GM21423 (cell line): ENCODE measurements at regions not wholly inside any gene's neighbourhood (a gene's known extent, or its start where the extent isn't known, plus 50 kb on each side); places are given as distances from the start of the nearest gene placed in this dataset.
"Not testable (repeated sequence)": the region's sequence is repeated elsewhere in the genome, so short reads cannot be mapped to it uniquely, and the experiment has no call there.

ENCODE experiments used
- ATAC-seq: cut with Tn5 transposase; IDR thresholded peaks from one replicate; pipeline ENCODE4 v1.9.1; 2021; ENCODE audit warnings: mild to moderate bottlenecking, moderate library complexity; ENCODE audit not compliant: unreplicated experiment

DNA sequence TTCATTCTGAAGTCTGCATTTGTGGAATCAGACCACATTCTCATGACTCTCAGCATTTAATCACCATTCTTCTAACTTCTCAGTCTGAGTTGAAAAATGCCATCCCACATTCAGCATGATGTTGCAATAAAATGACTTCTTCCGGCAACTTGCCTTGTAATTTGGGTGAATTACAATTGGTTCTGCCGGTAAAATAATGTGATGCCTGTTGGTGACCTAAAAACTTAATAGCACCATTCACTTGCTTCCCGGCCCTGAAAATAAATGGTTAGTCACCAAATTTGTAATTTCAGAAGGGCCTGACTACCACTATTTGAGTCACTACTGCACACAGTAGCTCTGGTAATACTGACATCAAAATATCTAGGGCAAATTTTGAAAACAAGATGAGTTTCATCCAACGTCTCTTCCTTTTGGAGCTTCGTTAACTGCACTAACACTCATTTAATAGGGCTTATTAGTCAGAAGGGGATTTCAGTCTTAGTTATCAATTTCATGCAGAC is 637.1 kb upstream of the CHAC2 start:
- no peak for ATAC-seq

DNA sequence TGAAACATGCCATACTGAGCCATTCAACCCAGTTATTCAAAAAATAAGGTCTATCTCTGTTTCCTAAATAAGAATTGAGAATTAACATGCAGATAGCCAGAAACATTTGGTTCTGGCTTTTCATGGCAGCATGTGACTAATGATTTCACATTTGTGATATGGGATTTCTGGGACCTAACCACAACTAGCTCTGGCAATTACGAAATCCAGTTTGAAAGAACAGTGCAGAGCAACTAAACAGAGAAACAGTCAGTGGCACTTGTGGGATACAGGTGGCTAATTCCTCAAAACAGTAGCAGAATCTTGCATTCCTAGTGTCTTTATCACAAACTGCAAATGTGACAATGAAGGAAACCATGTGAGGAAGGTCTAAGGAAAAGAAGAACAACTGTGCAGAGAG is 637.8 kb upstream of the CHAC2 start:
- ATAC-seq = no peak

DNA sequence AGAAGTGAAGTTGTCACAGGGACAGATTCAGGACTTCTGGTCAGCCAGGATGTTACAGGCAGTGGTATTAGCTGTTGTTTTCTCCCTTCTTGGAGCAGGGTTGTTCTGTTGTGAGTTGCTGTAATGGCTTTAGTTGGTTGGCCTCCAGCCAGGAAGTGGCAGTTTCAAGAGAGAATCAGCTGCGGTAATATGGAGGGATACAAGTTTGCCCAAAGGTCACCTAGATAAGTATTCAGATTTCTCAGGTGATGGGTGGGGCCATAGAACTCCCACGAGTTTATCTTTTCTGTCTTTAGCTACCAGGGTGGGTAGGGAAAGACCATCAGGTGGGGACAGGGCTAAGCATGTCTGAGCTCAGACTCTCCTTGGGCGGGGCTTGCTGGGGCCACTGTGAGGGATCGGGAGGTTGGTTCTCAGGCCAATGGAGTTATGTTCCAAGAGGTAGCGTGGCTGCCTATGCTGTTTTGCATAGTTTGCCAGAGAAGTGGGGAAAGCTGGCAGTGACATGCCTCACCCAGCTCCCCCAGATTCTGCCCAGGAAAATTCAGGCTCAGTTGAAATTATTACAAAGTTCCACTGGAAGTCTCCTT is 640.4 kb upstream of the CHAC2 start:
- no peak for ATAC-seq

GRCh38 chr2:53114991-53115390 is 652.6 kb upstream of the CHAC2 start:
- no peak for ATAC-seq

GRCh38 chr2:53114582-53114981 is 653.0 kb upstream of the CHAC2 start:
- ATAC-seq = no peak

DNA sequence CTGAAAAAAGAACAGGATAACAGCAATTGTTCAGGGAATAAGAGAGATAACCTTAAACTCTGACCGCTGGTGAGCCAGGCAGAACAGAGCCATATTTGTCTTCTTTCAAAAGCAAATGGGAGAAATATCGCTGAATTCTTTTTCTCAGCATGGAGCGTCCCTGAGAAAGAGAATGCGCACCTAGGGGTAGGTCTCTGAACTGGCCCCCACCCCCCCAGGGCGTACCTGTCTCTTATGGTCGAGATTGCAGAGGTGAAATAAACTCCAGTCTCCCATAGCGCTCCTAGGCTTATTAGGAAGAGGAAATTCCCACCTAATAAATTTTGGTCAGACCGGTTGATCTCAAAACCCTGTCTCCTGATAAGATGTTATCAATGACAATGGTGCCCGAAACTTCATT is 655.2 kb upstream of the CHAC2 start:
- ATAC-seq = not testable (repeated sequence)

DNA sequence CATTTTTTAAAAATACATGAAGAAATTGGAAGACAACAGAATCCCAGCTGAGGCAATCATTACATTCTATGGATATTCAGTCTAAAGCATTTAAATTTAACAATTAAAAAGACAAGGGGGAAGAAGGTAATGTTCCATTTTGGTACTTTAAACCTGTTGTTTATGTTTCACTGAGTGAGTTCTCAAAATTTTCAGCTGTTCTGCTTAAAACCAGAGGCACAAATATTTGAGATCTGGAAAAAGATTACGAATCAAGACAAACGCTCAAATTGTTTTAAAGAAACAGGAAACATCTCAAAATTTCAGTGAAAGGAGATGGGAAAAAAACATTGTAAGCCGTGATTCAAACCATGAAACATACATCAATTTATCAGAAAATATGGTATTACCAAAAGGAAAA is 656.2 kb upstream of the CHAC2 start:
- no peak for ATAC-seq

DNA sequence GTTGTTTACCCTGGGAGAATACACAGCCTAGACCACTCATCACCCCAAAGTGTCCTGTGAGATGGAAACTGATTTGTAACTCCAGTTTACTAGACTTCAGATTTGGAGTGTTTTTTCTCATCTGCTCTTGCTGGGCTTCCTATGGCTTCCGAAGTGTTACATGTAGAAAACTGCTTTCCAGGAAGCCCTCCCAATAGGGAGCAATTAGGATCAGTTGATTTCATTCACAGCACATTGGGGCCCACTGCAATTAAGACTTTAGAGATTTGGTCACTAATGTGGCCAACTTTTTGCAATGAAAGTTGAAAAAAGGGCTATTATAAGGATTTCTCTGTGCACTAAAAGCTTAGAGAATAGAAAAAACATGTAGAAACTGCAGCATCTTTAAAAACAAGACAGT is 656.6 kb upstream of the CHAC2 start:
- no peak for ATAC-seq

- ATAC-seq = no peak
Measured at GRCh38 chr2:53108246-53108645, 659.4 kb upstream of the CHAC2 start.

DNA sequence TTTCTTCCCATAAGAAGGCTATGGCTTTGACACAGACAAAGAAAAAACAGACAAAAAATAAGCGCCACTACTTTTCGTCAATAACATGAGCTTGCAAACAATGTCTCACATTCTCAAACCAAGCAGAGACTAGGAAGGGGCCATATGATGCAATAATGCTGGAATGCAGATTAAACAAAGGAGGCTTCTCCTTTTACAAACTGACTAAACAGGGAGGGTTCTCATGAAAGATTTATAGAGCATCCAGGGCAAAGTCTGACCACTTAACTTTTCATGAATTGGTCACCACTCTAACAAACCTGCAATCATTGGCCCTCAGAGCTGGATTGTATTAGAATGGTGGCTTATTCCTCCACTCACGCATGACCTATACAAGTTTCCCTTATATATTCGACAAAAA is 663.3 kb upstream of the CHAC2 start:
- ATAC-seq = no peak

DNA sequence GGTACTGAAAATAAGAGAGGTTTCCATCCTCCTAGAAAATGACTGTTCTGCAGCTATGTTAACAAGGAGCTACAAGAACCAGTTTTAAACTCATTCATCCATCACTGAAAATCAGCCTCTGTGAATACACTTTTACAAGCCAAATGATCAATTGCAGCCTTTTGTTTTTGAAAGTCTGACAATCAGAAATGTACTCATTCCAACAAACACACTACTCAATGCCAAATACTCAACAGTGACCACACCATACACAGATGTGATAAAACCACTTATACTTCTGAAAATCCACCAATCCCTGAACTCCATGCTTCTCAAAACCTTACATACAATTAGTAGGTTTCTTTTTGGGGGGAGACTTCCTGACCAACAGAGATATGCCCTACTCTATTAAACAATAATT is 663.9 kb upstream of the CHAC2 start:
- ATAC-seq = no peak

DNA sequence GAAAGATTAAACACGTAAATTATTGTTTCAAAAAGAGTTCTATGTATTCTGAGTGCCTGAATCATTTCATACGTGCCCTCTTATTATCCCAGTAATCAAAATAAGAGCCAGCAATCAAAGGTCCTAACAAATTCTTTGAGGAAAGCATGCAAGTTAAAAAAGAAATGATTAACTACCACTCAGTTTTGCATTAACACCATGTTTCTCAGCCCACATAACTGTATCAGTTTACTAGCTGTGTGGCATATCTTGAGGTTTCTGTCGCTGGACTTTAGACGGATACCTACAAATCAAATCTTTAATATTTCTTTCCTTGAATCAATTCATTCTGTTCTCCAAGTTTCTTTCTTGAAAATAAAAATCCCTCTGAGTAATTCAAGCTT is 668.9 kb upstream of the CHAC2 start:
- no peak for ATAC-seq

- no peak for ATAC-seq
Measured at GRCh38 chr2:53096351-53096750, 671.3 kb upstream of the CHAC2 start.

GRCh38 chr2:53095664-53096063 is 671.9 kb upstream of the CHAC2 start:
- ATAC-seq = no peak

DNA sequence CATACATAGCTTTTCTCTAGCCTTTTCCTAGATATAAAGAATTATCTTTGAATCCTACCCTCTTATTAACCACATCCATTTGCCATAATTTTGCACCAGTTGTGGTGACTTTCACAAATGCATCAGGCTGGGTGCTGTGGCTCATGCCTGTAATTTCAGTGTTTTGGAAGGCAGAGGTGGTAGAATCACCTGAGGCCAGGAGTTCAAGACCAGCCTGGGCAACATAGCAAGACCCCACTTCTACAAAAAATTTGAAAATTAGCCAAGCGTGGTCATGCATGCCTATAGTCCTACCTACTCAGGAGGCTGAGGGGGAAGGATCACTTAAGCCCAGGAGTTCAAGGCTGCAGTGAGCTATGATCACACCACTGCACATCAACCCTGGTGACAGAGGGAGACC is 672.4 kb upstream of the CHAC2 start:
- no peak for ATAC-seq

DNA sequence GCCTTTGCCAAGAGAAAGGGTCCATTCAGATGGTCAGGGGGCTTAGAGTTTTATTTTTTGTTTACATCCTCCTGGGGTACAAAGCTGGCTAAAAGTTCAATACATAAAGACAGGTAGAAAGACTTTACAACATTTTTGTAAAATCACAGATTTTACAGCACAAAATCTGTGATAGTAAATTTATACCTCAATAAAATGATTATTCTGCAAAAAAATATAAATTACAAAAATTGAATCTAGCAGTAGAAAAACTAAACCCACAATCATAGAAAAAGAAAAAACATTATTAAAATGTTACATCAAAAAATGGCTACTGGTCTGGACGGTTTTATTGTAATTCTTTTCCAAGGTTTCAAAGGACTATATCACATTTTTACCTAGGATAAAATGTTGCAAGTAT is 674.2 kb upstream of the CHAC2 start:
- ATAC-seq = no peak

GRCh38 chr2:53091183-53091582 is 676.4 kb upstream of the CHAC2 start:
- ATAC-seq = no peak

DNA sequence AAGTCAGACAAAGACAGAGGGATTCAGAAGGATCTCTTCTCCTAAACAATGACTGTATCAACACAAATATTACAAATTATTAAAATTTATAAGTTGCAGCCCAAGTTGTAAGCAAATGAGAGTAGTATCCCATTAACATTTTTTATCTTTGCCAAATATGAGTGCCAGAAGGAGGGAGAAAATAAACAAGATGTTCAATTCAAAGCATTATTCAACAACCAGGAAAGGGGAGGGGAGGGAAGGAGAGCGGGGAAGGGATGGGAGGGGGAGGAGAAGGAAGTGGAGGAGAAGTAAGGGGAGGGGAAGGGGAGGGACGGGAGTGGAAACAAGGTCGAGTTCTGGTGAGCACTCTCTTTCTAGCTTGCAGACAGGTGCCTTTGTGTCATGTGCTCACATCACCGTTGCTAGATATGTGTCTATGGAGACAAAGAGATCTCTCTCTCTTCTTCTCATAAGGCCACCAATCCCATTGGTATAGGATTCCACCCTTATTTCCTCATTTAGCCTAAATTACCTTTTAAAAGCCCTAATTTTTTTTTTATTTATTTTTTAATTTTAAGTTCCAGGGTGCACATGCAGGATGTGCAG is 679.6 kb upstream of the CHAC2 start:
- no peak for ATAC-seq

DNA sequence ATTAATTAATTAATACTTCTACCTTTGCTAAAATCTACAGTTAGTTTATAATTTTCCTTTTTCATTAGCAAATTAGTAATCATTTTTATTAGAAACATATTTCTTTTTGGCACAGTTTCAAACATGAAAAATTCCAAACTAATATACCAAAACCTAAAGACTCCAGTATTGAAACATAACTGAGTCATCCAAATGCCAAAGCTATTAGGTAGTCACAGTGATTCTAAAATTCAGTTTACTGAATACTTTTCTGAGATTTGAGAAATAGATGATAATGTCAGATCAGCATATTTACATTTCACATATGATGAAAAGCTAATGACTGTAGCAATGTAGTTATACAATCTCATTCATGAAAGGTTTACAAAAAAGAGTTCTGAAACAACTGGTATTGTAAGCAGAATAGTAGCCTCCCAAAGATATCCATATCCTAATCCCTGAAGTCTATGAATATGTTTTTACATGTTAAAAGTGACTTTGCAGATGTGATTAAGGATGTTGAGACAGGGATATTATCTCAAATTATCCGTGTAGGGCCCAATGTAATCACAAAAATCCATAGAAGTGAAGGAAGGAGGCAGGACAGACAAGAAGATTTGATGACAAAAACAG is 680.2 kb upstream of the CHAC2 start:
- ATAC-seq = no peak

GRCh38 chr2:53077413-53077812 is 690.2 kb upstream of the CHAC2 start:
- no peak for ATAC-seq

DNA sequence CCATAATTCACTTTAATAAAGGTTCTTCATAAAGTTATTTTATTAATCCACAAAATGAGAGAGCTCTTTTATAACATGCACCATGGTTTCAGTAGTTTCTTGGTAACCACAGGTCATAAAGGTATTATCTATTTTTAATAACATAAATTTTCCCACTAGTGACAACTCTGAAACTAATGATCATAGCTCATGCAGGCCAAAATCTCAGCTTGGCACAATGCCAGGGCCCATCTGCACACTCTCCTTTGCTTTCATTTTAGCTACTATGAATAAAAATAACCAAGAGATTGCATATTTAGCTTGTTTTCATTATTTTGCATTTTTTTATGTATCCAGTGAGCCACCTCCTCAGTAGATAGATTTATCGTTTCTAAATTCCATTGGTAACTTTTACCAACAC is 691.8 kb upstream of the CHAC2 start:
- ATAC-seq = no peak

DNA sequence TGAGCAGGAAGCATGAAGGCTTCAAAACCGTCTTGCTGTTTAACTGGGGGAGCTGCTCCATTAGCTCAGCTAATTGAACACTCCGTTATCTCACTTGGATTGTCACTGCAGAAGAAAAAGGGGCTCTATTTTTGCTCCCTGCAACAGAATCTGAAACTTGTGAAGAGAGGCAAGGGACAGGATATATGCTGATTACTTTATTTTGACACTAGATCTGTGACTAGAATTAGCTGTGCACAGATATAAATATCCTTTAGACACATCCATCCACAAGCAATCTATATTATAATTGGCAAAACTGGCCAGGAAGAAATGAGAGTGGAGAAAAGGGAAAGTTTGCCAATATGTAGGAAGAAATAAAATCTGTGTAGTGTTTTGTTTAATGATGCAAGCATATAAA is 700.1 kb upstream of the CHAC2 start:
- ATAC-seq = no peak

DNA sequence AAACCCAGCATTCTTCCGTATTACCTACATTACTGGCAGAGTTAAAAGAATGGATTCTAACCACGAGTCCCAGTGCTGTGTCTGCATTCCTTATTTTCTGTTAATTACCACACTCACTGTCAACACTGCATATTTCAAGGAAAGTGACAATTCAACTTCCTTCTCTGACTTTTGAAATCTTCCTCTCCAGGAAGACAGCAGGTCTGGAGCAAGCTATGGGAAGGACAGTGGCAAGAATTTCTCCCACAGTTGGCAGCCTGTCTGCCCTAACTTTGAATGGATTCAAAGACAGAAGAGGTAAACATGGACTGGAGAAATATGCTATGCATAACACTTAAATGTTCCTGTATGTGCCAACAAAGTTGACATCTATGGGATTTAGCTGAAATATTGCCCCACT is 700.5 kb upstream of the CHAC2 start:
- no peak for ATAC-seq
